Suppressor macrophage treated with lipopolysaccharide for 4 hours (primary cell): ENCODE measurements at regions not wholly inside any gene's neighbourhood (a gene's known extent, or its start where the extent isn't known, plus 50 kb on each side); places are given as distances from the start of the nearest gene placed in this dataset.

Experiments
- DNase-seq: peaks from one replicate; pipeline ENCODE4 v3.0.0-alpha.2; 2020

DNA sequence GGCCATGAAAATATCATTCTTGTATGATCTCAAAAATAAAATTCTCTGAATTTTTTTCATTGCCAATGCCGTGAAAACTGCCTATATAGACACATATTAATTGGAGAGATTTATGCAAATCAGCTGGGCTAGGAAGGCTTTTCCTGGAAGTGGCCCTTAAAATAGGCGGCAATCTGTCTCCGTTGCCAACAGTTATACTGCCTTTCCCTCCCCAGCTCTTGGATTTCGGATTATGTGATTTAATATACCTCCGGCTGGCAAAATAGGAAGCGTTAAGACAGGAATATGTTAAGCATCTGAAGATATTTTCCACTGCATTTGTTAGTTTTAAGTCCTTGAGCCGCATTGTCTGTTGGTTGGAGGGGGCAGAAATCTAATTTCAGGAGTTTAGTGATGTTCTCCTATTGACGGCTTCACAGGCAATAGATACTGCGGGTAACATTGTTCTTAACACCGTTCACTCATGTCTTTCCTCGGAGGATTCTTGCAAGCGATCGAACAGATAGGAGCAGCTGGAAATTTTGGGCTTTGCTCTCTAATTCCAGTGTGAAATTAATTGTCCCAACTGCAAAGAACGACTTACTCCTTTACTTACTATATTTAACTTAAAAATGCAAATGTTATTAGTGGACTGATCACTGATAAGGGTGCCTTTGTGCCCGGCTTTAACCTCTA, 113.3 kb downstream of the LINC00237 start:
- DNase-seq: no peak

DNA sequence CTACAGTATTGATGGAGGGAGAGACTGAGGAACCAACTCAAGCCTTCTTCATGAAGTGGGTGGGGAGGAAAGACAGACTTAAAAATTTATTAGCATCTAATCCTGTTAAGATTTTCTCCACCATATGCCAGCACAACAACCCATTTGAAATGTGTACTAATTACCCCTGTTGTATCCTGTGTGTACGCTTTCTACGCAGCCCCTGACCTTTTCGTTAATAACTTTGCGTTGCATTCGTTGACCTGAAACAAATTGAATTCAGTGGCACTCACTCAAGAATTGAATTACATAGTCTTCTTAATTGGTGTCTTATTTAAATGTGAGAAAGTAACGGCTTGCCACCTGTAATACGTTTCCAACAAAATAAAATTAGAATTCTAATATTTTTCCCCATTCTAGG, 113.9 kb downstream of the LINC00237 start:
- DNase-seq: no peak

DNA sequence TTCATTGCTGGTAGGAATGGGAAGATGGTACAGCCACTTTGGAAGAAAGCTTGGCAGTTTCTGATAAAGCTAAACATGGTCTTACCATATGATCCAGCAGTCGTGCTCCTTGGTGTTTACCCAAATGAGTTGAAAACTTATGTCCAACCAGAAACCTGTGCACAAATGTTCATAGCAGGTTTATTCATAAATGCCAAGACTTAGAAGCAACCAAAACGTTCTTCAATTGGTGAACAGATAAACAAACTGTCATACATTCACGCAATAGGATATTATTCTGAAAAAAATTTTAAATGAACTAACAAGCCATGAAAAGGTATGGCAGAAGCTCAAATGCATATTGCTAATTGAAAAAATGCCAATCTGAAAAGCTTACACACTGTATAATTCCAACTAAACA, 117.1 kb downstream of the LINC00237 start:
- no peak for DNase-seq

DNA sequence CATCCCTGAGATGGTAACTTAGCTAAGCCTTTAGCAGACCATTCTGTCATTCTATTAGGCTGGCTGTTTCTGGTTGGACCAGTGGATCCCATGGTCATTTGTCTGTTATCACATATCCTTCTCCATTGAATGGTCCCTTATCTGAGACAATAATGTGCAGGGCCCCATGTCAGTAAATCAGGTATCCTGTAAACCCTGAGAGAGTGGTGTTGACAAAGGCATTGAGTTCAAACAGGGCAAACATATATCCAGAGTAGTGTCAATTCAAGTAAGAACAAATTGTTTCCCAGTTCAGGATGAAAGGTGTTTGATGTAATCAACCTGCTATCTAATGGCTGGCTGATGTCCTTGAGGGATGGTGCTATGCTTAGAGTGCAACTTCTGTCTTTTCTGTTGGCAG, 126.2 kb downstream of the LINC00237 start:
- no peak for DNase-seq

DNA sequence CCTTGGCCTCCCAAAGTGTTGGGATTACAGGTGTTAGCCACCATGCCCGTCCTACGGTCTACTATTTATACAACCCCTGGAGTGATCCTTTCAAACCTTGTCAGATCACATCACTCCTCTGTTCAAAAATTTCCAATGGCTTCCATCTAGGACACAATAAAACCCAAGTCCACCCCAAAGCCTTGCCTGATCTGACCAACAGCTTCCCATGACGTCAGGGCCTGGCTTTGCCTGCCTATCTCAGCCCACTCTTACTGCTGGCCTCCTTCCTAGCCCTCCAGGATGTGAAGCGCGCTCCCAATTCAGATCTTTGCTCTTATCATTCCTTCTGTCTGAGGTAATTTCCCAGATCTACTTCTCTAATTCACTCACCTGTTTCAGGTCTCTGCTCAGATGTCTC, 128.4 kb downstream of the LINC00237 start:
- no peak for DNase-seq

DNA sequence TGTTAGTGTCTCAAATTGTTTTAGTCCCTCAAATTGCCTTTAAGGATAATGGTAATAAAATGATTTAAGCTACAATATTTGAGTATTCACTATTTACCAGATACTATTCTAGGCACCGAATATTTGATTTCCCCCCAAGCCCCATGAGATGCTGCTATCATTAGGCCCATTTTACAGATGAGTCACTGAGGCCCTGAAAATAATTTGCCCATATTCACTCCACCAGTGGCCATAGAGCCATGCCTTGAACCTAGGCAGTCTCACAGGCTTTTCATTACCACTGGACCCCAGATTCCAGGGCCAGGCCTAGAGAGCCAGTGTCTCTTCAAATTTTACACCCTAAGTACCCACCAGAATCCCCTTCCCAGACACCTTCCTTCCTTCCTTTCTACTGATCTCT, 133.7 kb downstream of the LINC00237 start:
- DNase-seq: no peak

DNA sequence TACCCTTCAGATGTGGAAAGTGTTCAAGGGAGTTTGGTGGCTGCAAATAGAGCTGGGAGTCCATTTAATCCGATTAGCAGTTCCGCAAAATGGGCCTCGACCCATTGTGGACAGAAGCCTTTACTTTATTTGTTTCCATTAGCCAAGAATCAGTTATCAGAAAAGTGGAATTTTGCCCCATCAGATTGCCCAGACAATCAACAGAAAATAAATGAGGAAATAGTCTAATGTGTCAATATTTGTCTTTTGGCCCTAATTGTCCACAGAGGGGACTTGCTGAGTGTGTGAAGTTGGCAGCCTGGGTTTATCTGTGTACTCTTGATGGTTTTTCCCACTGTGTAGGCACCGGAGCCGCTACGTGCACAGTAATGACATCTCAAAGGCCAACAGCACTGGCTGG, 134.3 kb downstream of the LINC00237 start:
- no peak for DNase-seq

DNA sequence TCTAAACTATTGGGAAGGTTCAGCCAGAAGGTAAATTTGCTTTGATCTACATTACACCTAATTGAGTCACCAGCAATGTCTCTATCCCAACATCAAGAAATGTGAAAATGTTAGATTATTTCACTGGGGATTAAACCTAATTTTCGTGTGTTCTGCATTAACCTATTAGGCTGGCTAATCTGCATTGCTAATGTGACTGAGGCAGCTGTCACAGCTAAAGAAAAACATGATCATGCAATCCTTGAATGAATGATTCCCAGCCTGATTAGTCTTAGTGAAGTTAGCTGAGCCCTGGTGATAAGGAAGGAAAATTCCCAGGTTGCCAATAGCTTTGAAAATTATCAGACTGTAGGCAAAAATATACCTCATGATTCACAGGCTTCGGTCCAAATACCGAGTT, 135.3 kb downstream of the LINC00237 start:
- DNase-seq: no peak

DNA sequence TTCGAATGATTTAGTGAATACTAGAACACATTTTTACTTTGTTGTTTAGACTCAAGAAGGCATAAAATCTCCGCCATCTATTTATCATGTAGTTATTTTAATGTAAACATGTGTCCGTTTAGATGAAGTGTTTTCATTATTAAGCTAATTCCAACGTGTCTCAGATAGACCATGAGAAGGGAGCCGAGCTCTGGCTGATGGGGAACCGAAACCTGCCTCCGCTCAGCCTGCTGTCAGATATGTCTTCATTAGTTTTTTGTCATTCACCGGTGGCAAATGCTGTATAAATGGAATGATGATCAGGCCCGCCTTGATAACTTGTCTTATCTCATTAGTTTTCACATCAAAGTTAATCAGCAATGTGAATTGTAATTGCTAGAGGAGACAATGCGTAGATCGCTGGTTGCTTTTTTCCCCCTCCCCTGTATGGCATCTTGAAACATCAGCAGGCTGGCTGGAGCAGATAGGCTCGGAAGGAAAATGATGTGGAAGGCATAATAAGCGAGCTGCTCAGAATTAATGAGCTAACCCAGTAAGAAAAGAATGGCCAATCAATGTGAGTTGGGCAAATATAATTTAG, 136.4 kb downstream of the LINC00237 start:
- no peak for DNase-seq

DNA sequence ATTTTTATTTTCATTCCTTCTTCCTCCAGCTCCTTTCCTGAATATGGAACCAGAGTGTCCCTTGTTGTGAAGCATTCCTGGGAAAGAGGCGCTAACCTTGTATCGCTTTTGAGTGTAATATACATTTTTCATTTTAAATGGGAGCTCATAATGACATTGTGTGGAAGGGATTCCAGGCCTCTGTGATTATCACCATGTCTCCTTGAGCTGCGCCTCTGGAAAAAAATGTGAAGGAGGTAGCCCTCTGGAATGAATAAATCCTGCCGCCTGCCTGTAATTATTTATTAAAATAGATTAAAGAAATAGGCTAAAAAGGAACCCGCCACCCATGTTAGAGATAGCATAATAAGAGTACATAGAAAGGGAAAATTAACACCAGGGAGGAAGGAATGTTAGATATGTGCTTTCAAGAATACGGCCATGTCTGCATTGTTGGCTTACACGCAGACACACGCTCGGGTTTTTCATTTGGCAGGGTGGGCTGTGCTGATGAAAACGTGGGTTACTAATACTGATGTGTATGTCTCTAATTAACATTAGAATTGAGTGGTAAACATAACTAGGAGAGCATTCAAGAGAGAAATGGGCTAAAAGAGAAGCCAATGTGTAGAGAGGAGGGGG, 138.5 kb downstream of the LINC00237 start:
- DNase-seq: no peak

DNA sequence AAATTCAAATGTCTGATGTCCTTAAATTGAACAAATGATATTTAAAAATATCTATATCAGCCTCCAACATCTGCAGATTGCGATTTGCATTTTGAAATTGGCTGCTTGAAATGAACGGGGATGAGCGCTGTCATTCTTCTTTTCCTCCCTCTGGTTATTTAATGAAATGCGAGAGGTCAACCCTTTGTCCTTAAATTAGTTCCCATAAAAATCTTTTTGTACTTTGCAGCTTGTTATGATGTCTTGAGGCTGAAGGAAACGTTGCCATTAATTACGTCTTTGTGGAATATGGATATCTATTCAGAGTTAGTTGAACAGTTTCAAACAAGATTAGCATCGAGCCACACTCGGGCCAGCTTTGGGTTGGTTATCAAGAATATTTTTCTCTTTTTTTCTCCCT, 140.0 kb downstream of the LINC00237 start:
- DNase-seq: no peak

DNA sequence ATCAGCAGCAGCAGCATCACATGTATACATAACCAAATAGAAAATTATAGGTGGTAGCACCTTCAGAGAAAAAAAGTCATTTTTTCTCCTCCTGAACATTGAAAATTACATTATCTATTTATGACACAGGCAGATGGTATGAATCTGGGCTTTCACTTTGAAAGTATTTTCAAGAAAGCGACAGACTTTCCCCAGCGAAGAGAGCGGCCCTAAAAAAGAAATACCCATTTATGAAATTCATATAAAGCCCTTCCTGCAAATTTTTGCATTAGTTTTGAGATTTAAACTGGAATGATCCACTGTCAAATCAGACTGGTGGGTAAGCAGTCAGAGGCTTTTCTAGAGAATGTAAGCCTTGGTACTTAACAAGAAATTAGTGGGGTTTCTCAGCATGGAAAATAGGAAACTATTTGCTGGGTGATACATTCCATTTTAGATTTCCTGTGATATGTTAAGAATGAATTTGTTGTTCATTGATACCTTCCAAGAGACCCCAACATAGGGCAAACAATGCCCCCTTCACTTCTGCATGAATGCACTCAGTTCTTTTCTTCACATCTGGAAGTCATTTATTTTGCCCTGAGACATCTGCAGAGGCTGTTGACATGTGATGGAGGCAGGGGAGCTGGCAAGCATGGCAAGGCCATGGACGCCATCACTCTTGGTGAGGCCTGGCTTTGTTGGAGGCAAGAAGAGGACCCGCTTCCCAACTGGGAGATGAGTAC, 147.0 kb downstream of the LINC00237 start:
- no peak for DNase-seq

DNA sequence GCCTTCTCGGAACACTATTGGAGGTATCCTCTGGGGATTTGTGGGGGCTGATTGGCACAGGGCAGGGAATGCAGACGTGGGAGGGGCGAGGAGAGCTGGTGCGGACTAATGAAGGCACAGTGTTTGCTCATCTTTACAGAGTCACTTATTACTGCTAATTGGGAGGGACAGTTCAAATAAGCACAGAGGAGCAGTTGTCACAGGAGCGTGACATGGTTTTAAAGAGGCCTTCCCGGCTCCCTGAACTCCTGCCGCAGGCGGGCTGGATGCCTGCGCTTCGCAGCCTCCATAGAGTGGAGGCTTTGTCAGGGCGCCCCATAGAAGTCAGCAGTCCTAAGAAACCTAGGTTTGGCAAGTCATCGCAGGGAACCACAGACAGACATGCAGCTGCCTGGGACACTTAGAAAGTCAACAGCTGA, 149.6 kb downstream of the LINC00237 start:
- no peak for DNase-seq

DNA sequence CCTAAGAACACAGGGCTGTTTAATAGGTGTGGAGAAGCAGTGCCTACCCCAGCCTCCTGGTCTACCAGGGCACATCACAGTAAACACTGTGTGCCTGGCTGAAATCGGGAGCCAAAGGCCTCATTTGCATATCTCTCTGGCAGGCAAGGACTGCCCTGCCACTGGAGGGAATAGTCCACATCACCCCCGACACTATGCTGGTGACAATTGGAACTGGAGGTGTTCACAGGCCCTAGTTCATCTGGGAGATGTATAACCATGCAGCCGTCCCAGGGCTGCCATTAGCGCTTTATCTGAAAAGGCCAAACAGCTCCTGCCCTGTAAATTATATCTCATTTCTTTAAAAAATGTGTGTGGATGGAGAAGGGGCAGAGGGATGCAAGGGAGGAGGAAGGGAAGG, 150.3 kb downstream of the LINC00237 start:
- no peak for DNase-seq

DNA sequence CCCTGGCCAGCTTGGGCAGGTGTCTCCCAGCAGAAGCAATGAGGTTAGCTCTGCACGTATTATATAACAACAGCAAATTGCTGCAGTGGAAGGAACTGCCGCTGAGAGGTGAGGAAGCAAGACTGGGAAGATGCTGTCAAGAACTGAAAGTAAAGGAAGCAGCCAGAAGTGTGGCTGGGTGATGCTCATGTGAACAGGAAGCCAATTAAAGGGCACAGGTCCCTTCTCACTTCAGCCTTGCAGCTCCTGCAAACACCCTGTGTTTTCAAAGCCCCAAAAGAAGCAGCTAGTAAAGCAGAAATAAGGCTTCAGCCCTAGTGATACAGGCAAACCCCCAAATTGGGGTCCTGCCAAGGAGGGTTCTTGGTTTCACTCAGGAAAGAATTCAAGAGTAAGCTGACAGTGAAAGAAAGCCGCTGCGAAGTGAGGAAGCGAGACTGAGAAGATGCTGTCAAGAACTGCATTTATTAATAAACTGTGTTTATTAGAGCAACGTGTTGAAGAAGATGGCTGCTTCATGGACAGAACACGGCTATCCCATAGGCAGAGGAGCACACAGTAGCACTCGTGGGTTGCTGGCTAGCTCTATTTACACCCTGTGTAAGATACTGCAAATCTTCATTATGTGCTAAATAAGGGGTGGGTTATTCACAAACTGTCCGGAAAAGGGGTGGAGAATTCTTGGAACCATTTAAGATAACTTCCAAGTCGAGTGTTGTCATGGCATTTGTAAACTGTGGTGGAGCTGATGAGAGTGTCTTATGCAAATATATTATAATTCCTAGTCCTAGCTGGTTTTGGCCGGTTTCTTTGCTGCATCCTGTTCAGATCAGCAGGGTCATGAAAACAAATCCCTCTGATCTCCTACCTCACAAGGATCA, 152.2 kb downstream of the LINC00237 start:
- no peak for DNase-seq

DNA sequence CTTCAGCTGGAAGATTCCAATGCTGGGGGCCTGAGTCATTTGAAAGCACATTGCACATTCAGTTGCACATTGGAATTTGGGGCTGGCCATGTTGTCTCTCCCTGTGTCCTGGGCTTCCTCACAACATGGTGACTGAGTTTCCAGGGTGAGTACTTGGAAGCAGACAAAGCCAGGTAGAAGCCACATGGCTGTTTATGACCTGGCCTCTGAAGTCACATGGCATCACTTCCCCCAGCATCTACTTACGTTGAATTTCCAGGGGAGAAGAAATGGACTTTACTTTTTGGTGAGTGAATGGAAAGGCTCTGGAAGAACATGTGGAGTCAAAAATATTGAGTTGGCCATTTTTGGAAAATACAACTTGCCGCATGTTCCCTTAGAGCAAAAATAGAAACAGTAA, 155.5 kb downstream of the LINC00237 start:
- DNase-seq: no peak

DNA sequence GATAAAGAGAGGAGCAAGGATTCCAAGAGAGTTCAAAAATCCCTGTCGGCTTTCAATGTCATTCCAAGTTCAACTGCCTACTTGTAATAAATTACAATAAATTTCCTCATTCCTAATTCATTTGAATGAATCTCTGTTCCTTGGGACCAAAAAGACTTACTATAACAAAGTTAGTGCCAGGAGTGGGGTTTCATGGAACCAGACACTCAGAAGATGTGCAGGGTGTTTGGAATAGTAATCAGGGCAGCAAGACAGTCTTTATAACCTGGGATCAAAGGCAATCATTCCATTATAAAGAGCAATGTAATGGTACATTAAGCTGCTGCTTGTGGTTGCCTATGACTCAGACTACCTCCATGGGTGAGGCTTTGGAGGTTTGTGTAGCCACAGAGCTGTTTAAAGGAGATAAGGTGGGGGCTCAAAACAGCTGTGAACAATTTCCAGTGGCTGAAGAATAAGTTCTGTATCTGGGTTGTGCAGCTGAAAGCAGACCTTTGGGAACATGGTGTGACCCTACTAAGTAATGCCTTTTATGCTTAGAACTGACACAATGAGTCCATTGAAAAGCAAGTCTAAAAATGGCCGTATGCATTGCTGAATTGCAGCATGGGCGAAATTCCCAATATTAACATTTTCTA, 159.9 kb downstream of the LINC00237 start:
- DNase-seq: no peak

DNA sequence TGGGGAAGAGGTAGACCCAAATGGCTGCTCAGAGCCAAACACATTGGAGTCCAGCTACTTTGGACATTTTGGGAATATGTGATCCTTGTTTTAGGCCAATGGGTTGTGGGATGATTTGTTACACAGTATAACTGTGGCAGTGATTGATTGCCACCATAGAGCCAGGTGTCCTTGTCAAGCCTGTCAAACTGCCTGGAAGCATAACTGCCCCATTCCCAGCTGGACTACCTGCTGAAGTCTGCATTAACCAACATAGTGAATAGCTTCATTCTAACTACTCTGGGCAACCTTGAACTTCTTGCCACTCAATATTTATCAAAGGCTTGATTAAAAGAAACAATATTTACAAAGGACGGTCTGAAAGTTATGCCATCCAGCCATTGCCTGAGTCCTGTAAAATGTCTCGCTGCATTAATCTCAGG, 164.7 kb downstream of the LINC00237 start:
- DNase-seq: no peak

DNA sequence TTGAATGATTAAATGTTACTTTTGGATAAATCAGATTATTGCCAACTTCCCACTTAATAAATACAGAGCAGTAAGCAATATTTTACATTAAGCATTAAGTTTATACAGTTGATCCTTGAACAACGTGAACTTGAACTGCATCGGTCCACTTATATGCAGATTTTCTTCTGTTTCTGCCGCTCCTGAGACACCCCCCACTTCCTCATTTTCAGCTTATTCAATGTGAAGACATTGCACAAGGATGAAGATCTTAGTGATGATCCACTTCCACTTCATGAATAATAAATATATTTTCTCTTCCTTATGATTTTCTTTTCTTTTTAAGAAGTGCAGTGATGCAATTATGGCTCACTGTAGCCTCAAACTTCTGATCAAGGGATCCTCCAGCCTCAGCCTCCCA, 167.2 kb downstream of the LINC00237 start:
- DNase-seq: peak; percentile 11

DNA sequence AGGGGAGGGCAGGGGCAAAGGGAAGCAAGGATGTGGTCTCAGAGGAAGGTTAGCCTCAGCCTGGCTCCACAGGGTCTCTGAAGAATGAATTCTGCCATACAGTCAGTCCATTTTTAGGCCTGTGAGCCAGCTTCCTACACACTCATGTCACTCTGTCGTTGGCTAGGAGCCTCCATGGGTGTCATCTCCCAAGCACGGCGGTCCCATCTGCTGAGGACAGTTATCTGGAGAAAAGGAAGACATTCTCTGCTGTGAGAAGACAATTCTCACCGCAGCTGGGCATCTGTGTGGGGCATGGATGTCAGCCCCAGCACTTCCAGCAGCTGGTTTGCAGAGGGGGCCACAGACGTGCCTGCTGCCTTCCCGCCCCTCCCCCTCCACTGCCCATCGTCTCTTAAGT, 167.6 kb downstream of the LINC00237 start:
- no peak for DNase-seq

DNA sequence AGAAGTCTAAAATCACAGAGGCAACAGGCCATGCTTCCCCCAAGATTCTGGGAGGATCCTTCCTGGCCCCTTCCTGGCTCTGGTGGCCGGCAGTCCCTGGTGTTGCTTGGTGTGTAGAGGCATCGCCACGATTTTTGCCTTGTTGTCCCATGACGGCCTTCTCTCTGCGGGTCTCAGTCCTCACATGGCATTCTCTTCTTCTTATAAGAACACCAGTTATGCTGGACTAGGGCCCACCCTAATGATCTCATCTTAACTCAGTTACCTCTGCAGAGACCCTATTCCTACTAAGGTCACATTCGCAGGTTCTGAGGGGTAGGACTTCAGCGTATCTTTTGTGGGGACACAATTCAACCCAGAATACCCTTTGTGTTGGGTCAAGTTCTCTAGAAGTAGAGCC, 168.0 kb downstream of the LINC00237 start:
- DNase-seq: no peak
